ENCODE measurements at regions not wholly inside any gene's neighbourhood (a gene's known extent, or its start where the extent isn't known, plus 50 kb on each side); places are given as distances from the start of the nearest gene placed in this dataset.
"Not testable (repeated sequence)": the region's sequence is repeated elsewhere in the genome, so short reads cannot be mapped to it uniquely, and the experiment has no call there.

DNA sequence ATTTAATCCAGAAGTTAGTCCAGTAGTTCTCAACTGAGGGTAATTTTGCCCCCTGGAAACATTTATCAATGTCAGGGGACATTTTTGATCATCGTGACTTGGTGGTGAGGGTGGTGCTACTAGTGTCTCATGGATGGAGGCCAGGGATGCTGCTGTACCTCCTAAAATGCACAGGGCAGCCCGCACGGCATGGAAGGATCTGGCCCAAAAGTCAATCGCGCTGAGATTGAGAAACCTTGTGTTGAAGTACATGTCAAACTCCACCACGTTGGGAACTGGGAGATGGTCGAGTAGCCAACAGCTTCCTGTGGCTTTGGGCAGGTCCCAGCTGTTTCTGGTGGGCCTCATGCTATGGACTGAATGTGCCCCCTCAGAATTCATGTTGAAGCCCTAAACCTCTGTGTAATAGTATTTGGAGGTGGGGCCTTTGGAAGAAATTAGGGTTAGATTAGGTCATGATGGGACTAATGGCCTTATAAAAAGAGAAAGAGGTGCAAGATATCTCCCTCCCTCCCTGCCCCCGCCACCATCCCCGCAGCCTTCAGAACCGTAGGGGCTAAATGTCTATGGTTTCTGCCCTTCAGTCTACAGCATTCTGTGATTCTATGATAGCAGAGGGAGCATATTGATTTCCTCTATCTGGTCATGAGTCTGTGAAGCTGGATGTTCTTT lies 259.7 kb downstream of the MYCN start:
- TF ChIP-seq POLR2A (IDR thresholded peaks at IDR 0.05; ENCODE audit: extremely low read depth, insufficient read length) (no peak), CTCF (IDR thresholded peaks at IDR 0.05; ENCODE audit: low read depth, low read length) (no peak), MYC (IDR thresholded peaks at IDR 0.05; ENCODE audit: low read depth, low read length) (no peak)
- TF ChIP-seq, protein P1, sequence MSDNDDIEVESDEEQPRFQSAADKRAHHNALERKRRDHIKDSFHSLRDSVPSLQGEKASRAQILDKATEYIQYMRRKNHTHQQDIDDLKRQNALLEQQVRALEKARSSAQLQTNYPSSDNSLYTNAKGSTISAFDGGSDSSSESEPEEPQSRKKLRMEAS (IDR thresholded peaks at IDR 0.05; ENCODE audit: low read depth, low read length), result no peak
- no peak overlapping the region for H3K4me3 ChIP-seq (ENCODE audit: low read depth, low read length)
- DNase-seq (ENCODE audit: low read depth), result no peak

DNA sequence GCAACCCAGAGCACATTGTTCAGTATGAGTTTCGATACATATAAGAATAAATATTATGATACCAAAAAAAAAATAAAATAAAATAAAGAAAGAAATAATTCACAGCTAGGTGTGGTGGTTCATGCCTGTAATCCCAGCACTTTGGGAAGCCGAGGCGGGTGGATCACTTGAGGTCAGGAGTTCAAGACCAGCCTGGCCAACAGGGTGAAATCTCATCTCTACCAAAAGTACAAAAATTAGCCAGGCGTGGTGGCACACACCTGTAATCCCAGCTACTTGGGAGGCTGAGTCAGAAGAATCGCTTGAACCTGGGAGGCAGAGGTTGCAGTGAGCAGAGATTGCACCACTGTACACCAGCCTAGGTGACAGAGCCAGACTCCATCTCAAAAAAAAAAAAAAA lies 258.9 kb downstream of the MYCN start:
- not testable (repeated sequence) for H3K4me3 ChIP-seq (ENCODE audit: low read depth, low read length); DNase-seq (ENCODE audit: low read depth)

- H3K4me3 ChIP-seq (ENCODE audit: low read depth, low read length), result no peak overlapping the region
- no peak for TF ChIP-seq CTCF (IDR thresholded peaks at IDR 0.05; ENCODE audit: low read depth, low read length)
- TF ChIP-seq, protein P1 (IDR thresholded peaks at IDR 0.05; ENCODE audit: low read depth, low read length), result no peak
- TF ChIP-seq POLR2A (IDR thresholded peaks at IDR 0.05; ENCODE audit: extremely low read depth, insufficient read length), result no peak
- no peak for TF ChIP-seq MYC (IDR thresholded peaks at IDR 0.05; ENCODE audit: low read depth, low read length)
- no peak for DNase-seq (ENCODE audit: low read depth)
Measured at GRCh38 chr2:16198166-16198912, 258.0 kb downstream of the MYCN start.

DNA sequence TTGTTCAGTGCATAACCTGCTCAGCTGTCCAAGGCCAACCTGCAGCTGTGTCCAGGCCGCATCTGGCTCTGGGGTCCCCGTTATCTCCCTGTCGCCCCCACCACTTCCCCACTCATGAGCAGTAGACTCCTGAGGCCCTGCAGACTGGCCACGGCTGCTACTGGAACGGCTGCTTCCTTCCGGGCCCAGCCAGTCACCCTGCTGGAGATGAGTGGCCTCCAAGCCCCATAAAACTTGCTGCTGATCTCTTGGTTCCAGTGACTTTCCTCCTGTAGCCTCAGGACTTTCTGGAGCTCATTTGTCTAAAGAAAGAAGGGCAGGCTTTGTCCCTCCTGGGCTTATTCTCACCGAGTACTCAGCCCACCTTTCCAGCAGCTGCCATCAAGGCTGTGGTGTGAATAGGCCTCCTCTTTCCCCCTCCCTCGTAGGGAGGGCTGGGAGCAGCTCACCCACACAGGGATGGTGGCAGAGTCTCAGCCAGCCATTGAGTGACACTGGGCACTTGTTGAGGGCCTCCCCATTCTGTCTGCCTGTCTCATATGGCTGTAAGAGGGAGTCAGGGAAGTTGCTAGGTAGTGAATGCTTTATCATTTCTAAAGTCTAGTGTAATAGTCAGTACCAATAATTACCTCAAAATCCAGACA lies 257.3 kb downstream of the MYCN start:
- H3K4me3 ChIP-seq (ENCODE audit: low read depth, low read length), result no peak overlapping the region
- DNase-seq (ENCODE audit: low read depth), result no peak
- no peak for TF ChIP-seq CTCF (IDR thresholded peaks at IDR 0.05; ENCODE audit: low read depth, low read length)
- TF ChIP-seq, protein P1 (IDR thresholded peaks at IDR 0.05; ENCODE audit: low read depth, low read length), result no peak
- TF ChIP-seq MYC (IDR thresholded peaks at IDR 0.05; ENCODE audit: low read depth, low read length), result no peak
- no peak for TF ChIP-seq POLR2A (IDR thresholded peaks at IDR 0.05; ENCODE audit: extremely low read depth, insufficient read length)

DNA sequence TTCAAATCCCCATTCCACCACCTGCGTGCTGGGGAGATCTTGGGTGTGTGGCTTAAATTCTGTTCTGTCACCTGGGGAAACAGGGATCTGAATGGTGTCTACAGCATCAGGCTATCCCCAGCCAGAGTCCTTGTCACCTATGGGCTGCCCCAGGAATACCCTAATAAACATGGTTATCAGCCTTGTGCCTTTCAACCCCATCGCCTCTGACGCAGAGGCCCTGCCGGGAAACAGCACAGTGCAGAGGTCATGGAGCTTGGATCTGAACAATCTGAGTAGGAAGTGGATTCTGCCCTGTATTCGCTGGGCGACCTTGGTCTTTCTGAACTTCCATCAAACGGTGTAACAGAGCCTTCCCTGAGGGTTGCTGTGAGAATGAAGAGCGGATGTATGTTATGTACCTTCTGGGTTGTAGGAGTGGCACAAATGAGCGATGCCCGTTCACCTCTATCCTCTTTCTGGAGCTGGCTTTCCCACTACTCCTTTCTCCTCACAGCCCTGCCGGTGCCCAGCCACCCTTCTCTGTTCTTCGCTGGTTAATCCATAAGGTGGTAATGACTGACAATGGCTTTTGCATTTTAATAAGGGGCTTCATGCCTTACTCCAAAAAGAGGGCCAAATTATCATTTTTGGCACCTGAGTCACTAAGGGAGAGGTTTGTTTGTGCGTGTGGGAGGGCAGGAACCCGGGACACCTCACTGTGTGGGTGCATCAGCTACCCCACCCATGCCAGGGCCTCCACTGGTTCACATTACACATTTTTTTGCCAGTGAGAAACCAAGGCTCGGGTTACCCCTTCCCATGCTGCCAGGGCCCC lies 256.5 kb downstream of the MYCN start:
- TF ChIP-seq, protein P1 (IDR thresholded peaks at IDR 0.05; ENCODE audit: low read depth, low read length), result no peak
- TF ChIP-seq CTCF (IDR thresholded peaks at IDR 0.05; ENCODE audit: low read depth, low read length) (no peak), MYC (IDR thresholded peaks at IDR 0.05; ENCODE audit: low read depth, low read length) (no peak), POLR2A (IDR thresholded peaks at IDR 0.05; ENCODE audit: extremely low read depth, insufficient read length) (no peak)
- H3K4me3 ChIP-seq (ENCODE audit: low read depth, low read length), result no peak overlapping the region
- DNase-seq (ENCODE audit: low read depth), result no peak

Data from NB4 (cell line).